T-helper 1 cell treated with Interleukin-12 subunit alpha and Interleukin-12 subunit beta and Interleukin-4 antibody, amounts not matched to agents 30 μg/mL and 1 μg/mL, for 36 hours (primary cell): ENCODE measurements at regions not wholly inside any gene's neighbourhood (a gene's known extent, or its start where the extent isn't known, plus 50 kb on each side); places are given as distances from the start of the nearest gene placed in this dataset.
A peak's percentile ranks its signal among the peaks of the same experiment; 100 is the strongest.

ENCODE experiments used
- H3K27ac Mint-ChIP-seq: one replicate; pipeline ENCODE4 v1.8.0; 2021; ENCODE audit warnings: mild to moderate bottlenecking, mixed read lengths
- H3K27me3 Mint-ChIP-seq: one replicate; pipeline ENCODE4 v1.8.0; 2021; ENCODE audit warnings: low read depth, mixed read lengths
- H3K36me3 Mint-ChIP-seq: one replicate; pipeline ENCODE4 v1.8.0; 2021; ENCODE audit warnings: low read depth, mixed read lengths
- H3K4me1 Mint-ChIP-seq: one replicate; pipeline ENCODE4 v1.8.0; 2021; ENCODE audit warnings: low read depth, mixed read lengths
- H3K4me3 Mint-ChIP-seq: one replicate; pipeline ENCODE4 v1.8.0; 2021; ENCODE audit warnings: mild to moderate bottlenecking, moderate library complexity, mixed read lengths
- H3K9me3 Mint-ChIP-seq: one replicate; pipeline ENCODE4 v1.8.0; 2021; ENCODE audit warnings: mixed read lengths

GRCh38 chr10:78968300-78968942 is 100.3 kb upstream of the ZMIZ1 start:
- no peak overlapping the region for H3K4me3 Mint-ChIP-seq
- no peak overlapping the region for H3K27ac Mint-ChIP-seq
- no peaks in the 10 kb centered on the region for H3K27me3 Mint-ChIP-seq
- H3K4me1 Mint-ChIP-seq: peaks cover 2% of the 10 kb centered on the region
- H3K9me3 Mint-ChIP-seq: no peaks in the 10 kb centered on the region
- H3K36me3 Mint-ChIP-seq: no peaks in the 10 kb centered on the region

GRCh38 chr10:78968943-78969342 is 99.8 kb upstream of the ZMIZ1 start:
- no peaks in the 10 kb centered on the region for H3K9me3 Mint-ChIP-seq
- H3K27me3 Mint-ChIP-seq: no peaks in the 10 kb centered on the region
- no peak overlapping the region for H3K4me3 Mint-ChIP-seq
- H3K27ac Mint-ChIP-seq: no peak overlapping the region
- H3K36me3 Mint-ChIP-seq: no peaks in the 10 kb centered on the region
- peaks cover 2% of the 10 kb centered on the region for H3K4me1 Mint-ChIP-seq

- no peak overlapping the region for H3K27ac Mint-ChIP-seq
- H3K36me3 Mint-ChIP-seq: no peaks in the 10 kb centered on the region
- H3K4me3 Mint-ChIP-seq: no peak overlapping the region
- no peaks in the 10 kb centered on the region for H3K9me3 Mint-ChIP-seq
- H3K4me1 Mint-ChIP-seq: peaks cover 8% of the 10 kb centered on the region
- H3K27me3 Mint-ChIP-seq: no peaks in the 10 kb centered on the region
Observed at GRCh38 chr10:78969719-78970118, 99.0 kb upstream of the ZMIZ1 start.

- Mint-ChIP-seq H3K9me3 (no peaks in the 10 kb centered on the region), H3K27ac (no peak overlapping the region), H3K36me3 (no peaks in the 10 kb centered on the region), H3K27me3 (no peaks in the 10 kb centered on the region), H3K4me1 (peaks cover 13% of the 10 kb centered on the region), H3K4me3 (no peak overlapping the region)
Observed at GRCh38 chr10:78970261-78970660, 98.5 kb upstream of the ZMIZ1 start.

- no peak overlapping the region for H3K4me3 Mint-ChIP-seq
- H3K27me3 Mint-ChIP-seq: peaks cover 6% of the 10 kb centered on the region
Observed at GRCh38 chr10:78971094-78971682, 97.6 kb upstream of the ZMIZ1 start.

GRCh38 chr10:78972160-78972946 is 96.4 kb upstream of the ZMIZ1 start:
- peaks cover 27% of the 10 kb centered on the region for H3K4me1 Mint-ChIP-seq
- H3K36me3 Mint-ChIP-seq: no peaks in the 10 kb centered on the region
- no peak overlapping the region for H3K27ac Mint-ChIP-seq
- H3K9me3 Mint-ChIP-seq: no peaks in the 10 kb centered on the region
- H3K27me3 Mint-ChIP-seq: peaks cover 11% of the 10 kb centered on the region
- H3K4me3 Mint-ChIP-seq: peak overlapping the region; percentile 76

More at GRCh38 chr10:78971094-78971682, 97.6 kb upstream of the ZMIZ1 start:
- no peaks in the 10 kb centered on the region for H3K36me3 Mint-ChIP-seq
- peaks cover 20% of the 10 kb centered on the region for H3K4me1 Mint-ChIP-seq
- no peak overlapping the region for H3K27ac Mint-ChIP-seq
- no peaks in the 10 kb centered on the region for H3K9me3 Mint-ChIP-seq

- Mint-ChIP-seq H3K4me3 (peak overlapping the region; percentile 76), H3K4me1 (peaks cover 30% of the 10 kb centered on the region), H3K27ac (peak overlapping the region; percentile 71), H3K27me3 (peaks cover 14% of the 10 kb centered on the region), H3K9me3 (no peaks in the 10 kb centered on the region), H3K36me3 (no peaks in the 10 kb centered on the region)
Observed at GRCh38 chr10:78972947-78973900, 95.5 kb upstream of the ZMIZ1 start.

- H3K36me3 Mint-ChIP-seq: no peaks in the 10 kb centered on the region
- H3K9me3 Mint-ChIP-seq: no peaks in the 10 kb centered on the region
- H3K4me3 Mint-ChIP-seq: peak overlapping the region; percentile 96
- peaks cover 30% of the 10 kb centered on the region for H3K4me1 Mint-ChIP-seq
- H3K27me3 Mint-ChIP-seq: peaks cover 15% of the 10 kb centered on the region
- peak overlapping the region; percentile 99 for H3K27ac Mint-ChIP-seq
Observed at GRCh38 chr10:78973901-78974616, 94.7 kb upstream of the ZMIZ1 start.

- Mint-ChIP-seq H3K36me3 (no peaks in the 10 kb centered on the region), H3K9me3 (no peaks in the 10 kb centered on the region), H3K4me3 (peak overlapping the region; percentile 96), H3K27ac (peak overlapping the region; percentile 99), H3K27me3 (peaks cover 15% of the 10 kb centered on the region), H3K4me1 (peaks cover 30% of the 10 kb centered on the region)
Observed at GRCh38 chr10:78974617-78975317, 94.0 kb upstream of the ZMIZ1 start.

GRCh38 chr10:78975926-78976325 is 92.8 kb upstream of the ZMIZ1 start:
- Mint-ChIP-seq H3K4me1 (peaks cover 36% of the 10 kb centered on the region), H3K4me3 (peak overlapping the region; percentile 17), H3K27ac (peak overlapping the region; percentile 55), H3K27me3 (peaks cover 15% of the 10 kb centered on the region), H3K36me3 (no peaks in the 10 kb centered on the region), H3K9me3 (no peaks in the 10 kb centered on the region)

GRCh38 chr10:78976825-78977755 is 91.7 kb upstream of the ZMIZ1 start:
- Mint-ChIP-seq H3K27me3 (peaks cover 15% of the 10 kb centered on the region), H3K36me3 (no peaks in the 10 kb centered on the region), H3K9me3 (no peaks in the 10 kb centered on the region), H3K4me3 (no peak overlapping the region), H3K27ac (peak overlapping the region; percentile 24), H3K4me1 (peaks cover 46% of the 10 kb centered on the region)

GRCh38 chr10:78979938-78980337 is 88.8 kb upstream of the ZMIZ1 start:
- Mint-ChIP-seq H3K4me1 (peaks cover 36% of the 10 kb centered on the region), H3K27me3 (peaks cover 15% of the 10 kb centered on the region), H3K36me3 (no peaks in the 10 kb centered on the region)

More at GRCh38 chr10:78979938-78980337, 88.8 kb upstream of the ZMIZ1 start:
- Mint-ChIP-seq H3K27ac (no peak overlapping the region), H3K9me3 (no peaks in the 10 kb centered on the region), H3K4me3 (no peak overlapping the region)
